ENCODE measurements at regions not wholly inside any gene's neighbourhood (a gene's known extent, or its start where the extent isn't known, plus 50 kb on each side); places are given as distances from the start of the nearest gene placed in this dataset.

DNA sequence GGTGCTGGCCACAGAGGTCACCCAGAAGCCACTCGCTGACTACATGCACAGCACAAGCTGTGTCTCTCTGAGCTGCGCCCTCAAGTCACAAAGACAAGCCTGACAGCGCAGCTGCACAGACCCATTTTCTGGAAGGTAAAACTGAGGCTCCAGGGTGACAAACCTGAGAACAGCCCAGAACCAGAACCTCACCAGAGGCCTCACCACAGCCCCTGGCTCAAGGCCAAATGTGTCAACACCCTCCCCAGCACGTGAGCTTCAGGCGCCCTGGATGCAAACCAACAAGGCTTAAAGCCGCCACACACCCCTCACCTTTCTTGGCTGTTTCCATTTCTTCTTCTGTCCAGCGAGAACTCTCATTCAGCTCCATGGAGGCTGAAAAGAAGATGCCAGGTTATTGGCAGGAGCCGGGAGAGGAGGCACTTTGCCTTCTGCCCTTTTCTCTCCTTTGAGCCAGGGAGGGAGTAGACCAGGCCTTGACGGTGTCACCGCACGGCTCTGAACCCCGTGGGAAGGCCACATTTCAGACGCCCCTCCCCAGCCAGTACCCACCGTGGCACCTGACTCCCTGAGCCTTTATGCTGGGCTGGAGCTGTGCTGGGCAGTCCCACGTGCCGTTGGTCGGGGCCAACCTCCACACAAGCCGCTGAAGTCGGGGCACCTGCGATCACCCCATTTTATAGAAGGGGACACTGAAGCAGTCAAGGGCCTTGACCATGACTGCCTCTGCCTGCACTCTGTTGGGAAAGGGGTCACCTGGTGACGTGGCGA lies 103.1 kb downstream of the RFLNA start:
- DNase-seq (ENCODE audit: low spot score in 2 of 2, unreplicated experiment in 2 of 2), result no peak
- H3K9me3 Mint-ChIP-seq, result no peaks in the 10 kb centered on the region
- no peaks in the 10 kb centered on the region for H3K27me3 Mint-ChIP-seq (ENCODE audit: low read depth)
- H3K27ac Mint-ChIP-seq, result no peak overlapping the region
- peaks cover 50% of the 10 kb centered on the region for H3K4me1 Mint-ChIP-seq
- TF ChIP-seq, protein P1, sequence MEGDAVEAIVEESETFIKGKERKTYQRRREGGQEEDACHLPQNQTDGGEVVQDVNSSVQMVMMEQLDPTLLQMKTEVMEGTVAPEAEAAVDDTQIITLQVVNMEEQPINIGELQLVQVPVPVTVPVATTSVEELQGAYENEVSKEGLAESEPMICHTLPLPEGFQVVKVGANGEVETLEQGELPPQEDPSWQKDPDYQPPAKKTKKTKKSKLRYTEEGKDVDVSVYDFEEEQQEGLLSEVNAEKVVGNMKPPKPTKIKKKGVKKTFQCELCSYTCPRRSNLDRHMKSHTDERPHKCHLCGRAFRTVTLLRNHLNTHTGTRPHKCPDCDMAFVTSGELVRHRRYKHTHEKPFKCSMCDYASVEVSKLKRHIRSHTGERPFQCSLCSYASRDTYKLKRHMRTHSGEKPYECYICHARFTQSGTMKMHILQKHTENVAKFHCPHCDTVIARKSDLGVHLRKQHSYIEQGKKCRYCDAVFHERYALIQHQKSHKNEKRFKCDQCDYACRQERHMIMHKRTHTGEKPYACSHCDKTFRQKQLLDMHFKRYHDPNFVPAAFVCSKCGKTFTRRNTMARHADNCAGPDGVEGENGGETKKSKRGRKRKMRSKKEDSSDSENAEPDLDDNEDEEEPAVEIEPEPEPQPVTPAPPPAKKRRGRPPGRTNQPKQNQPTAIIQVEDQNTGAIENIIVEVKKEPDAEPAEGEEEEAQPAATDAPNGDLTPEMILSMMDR (IDR thresholded peaks at IDR 0.05; ENCODE audit: unreplicated experiment), result peak; percentile 5
- H3K4me3 Mint-ChIP-seq, result no peak overlapping the region
- peaks cover 7% of the 10 kb centered on the region for H3K36me3 Mint-ChIP-seq

DNA sequence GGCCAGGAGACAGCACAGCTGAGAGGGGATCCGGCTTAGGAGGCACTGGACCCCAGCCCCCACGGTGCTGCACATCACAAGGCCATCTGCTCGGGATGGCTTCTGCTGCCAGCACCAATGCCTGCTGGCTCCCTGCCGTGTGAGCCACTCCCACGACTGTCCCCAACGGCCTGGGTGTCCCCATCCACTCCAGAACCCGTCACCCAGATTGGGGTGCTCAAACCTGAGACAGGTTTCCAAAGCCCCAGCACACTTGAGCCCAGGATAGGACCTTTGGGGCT lies 102.4 kb downstream of the RFLNA start:
- peaks cover 7% of the 10 kb centered on the region for H3K36me3 Mint-ChIP-seq
- H3K4me3 Mint-ChIP-seq, result no peak overlapping the region
- DNase-seq (ENCODE audit: low spot score in 2 of 2, unreplicated experiment in 2 of 2), result no peak
- H3K9me3 Mint-ChIP-seq, result no peaks in the 10 kb centered on the region
- no peaks in the 10 kb centered on the region for H3K27me3 Mint-ChIP-seq (ENCODE audit: low read depth)
- peaks cover 50% of the 10 kb centered on the region for H3K4me1 Mint-ChIP-seq
- no peak overlapping the region for H3K27ac Mint-ChIP-seq
- TF ChIP-seq, protein P1 (IDR thresholded peaks at IDR 0.05; ENCODE audit: unreplicated experiment), result no peak

- no peak for DNase-seq (ENCODE audit: low spot score in 2 of 2, unreplicated experiment in 2 of 2)
- Mint-ChIP-seq H3K36me3 (peaks cover 7% of the 10 kb centered on the region), H3K4me1 (peaks cover 50% of the 10 kb centered on the region), H3K9me3 (no peaks in the 10 kb centered on the region), H3K27me3 (ENCODE audit: low read depth) (no peaks in the 10 kb centered on the region), H3K27ac (no peak overlapping the region), H3K4me3 (no peak overlapping the region)
- TF ChIP-seq, protein P1 (IDR thresholded peaks at IDR 0.05; ENCODE audit: unreplicated experiment), result no peak
Measured at GRCh38 chr12:124396544-124397398, 101.9 kb downstream of the RFLNA start.

GRCh38 chr12:124395986-124396385 lies 101.1 kb downstream of the RFLNA start:
- TF ChIP-seq, protein P1 (IDR thresholded peaks at IDR 0.05; ENCODE audit: unreplicated experiment), result no peak
- Mint-ChIP-seq H3K36me3 (peaks cover 7% of the 10 kb centered on the region), H3K27me3 (ENCODE audit: low read depth) (no peaks in the 10 kb centered on the region), H3K4me3 (no peak overlapping the region), H3K27ac (peak overlapping the region; percentile 58), H3K4me1 (peaks cover 51% of the 10 kb centered on the region), H3K9me3 (no peaks in the 10 kb centered on the region)
- no peak for DNase-seq (ENCODE audit: low spot score in 2 of 2, unreplicated experiment in 2 of 2)

DNA sequence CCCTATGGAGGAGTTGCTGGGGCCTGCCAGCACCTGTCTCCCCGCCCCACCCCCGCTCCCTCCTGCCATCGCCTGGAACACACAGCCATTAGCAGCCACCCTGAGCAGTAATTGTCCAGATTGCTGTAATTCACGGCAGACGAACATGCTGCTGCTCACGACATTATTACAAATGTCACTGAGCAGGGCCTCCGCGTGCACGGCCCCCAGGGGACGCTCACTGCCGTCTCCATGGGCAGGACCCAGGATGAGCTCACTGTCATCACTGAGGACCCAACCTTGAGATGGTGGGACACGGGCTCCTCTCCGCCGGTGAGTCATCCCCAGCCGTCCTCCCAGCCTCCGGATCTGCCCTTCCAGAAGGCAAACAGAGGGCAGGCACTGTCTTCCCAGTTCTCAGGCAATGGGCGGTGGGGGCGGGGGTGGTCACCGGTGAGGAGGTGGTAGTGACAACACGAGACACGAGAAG lies 100.4 kb downstream of the RFLNA start:
- H3K36me3 Mint-ChIP-seq, result peaks cover 7% of the 10 kb centered on the region
- TF ChIP-seq, protein P1 (IDR thresholded peaks at IDR 0.05; ENCODE audit: unreplicated experiment), result no peak
- H3K4me1 Mint-ChIP-seq, result peaks cover 47% of the 10 kb centered on the region
- H3K4me3 Mint-ChIP-seq, result no peak overlapping the region
- H3K9me3 Mint-ChIP-seq, result no peaks in the 10 kb centered on the region
- H3K27me3 Mint-ChIP-seq (ENCODE audit: low read depth), result no peaks in the 10 kb centered on the region
- DNase-seq (ENCODE audit: low spot score in 2 of 2, unreplicated experiment in 2 of 2), result no peak
- H3K27ac Mint-ChIP-seq, result no peak overlapping the region
